ENCODE measurements at regions not wholly inside any gene's neighbourhood (a gene's known extent, or its start where the extent isn't known, plus 50 kb on each side); places are given as distances from the start of the nearest gene placed in this dataset.

- Histone ChIP-seq H3K4me1 (ENCODE audit: control insufficient read depth in 1 of 2, insufficient read depth in 2 of 2, low read length in 2 of 2) (no peaks in the 10 kb centered on the region), H3K9me3 (ENCODE audit: control insufficient read depth in 1 of 2, low read length in 2 of 2) (peaks cover 0 to 3% of the 10 kb centered on the region in 2 donors), H3K27ac (ENCODE audit: low read length) (no peak overlapping the region), H3K27me3 (ENCODE audit: low read depth, low read length) (no peaks in the 10 kb centered on the region), H3K36me3 (ENCODE audit: control insufficient read depth in 1 of 2, insufficient read depth in 2 of 2, low read length in 2 of 2) (no peaks in the 10 kb centered on the region), H3K4me3 (ENCODE audit: low read depth in 1 of 2, low read length in 2 of 2) (no peak overlapping the region)
Measured at GRCh38 chr1:83531521-83532309, 467.2 kb downstream of the TTLL7 start.

DNA sequence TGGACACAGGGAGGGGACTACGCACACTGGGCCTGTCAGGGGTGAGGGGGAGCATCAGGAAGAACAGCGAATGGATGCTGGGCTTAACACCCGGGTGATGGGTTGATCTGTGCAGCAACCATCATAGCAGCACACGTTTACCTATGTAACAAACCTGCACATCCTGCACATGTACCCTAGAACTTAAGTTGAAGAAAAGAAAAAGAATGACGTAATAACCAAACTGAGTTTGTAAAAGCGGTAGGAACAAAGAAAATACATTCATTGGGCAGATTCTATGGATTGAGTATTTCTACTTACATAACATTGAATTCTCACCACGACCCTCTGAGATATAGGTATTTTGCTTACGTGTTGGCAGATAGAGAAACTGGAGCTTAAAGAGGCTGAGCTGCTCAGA, 468.4 kb downstream of the TTLL7 start:
- H3K27ac ChIP-seq (ENCODE audit: low read length), result no peak overlapping the region
- no peak overlapping the region for H3K4me3 ChIP-seq (ENCODE audit: low read depth in 1 of 2, low read length in 2 of 2)
- H3K4me1 ChIP-seq (ENCODE audit: control insufficient read depth in 1 of 2, insufficient read depth in 2 of 2, low read length in 2 of 2), result no peaks in the 10 kb centered on the region
- H3K36me3 ChIP-seq (ENCODE audit: control insufficient read depth in 1 of 2, insufficient read depth in 2 of 2, low read length in 2 of 2), result no peaks in the 10 kb centered on the region
- no peaks in the 10 kb centered on the region for H3K27me3 ChIP-seq (ENCODE audit: low read depth, low read length)
- H3K9me3 ChIP-seq (ENCODE audit: control insufficient read depth in 1 of 2, low read length in 2 of 2), result peaks cover 0 to 3% of the 10 kb centered on the region in 2 donors

DNA sequence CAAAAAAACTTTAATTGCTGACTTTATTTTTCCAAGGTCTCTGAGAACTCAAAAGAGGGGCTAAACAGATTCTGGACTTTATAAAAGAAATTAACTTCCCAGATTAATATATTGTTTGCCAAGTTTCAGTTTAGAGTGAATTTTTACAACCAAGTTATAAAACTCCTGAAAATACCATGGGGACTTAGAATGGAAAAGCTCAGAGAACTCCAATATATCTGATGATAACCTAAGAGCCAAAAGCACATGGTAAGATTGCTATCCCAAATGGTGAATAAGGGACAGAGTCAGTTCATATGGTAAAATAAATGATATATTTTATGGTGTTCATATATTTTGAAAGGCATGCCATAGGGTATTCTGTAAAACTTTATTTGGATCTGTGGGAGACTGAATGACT, 470.9 kb downstream of the TTLL7 start:
- H3K4me1 ChIP-seq (ENCODE audit: control insufficient read depth in 1 of 2, insufficient read depth in 2 of 2, low read length in 2 of 2), result no peaks in the 10 kb centered on the region
- no peaks in the 10 kb centered on the region for H3K27me3 ChIP-seq (ENCODE audit: low read depth, low read length)
- H3K27ac ChIP-seq (ENCODE audit: low read length), result no peak overlapping the region
- H3K36me3 ChIP-seq (ENCODE audit: control insufficient read depth in 1 of 2, insufficient read depth in 2 of 2, low read length in 2 of 2), result no peaks in the 10 kb centered on the region
- no peak overlapping the region for H3K4me3 ChIP-seq (ENCODE audit: low read depth in 1 of 2, low read length in 2 of 2)
- H3K9me3 ChIP-seq (ENCODE audit: control insufficient read depth in 1 of 2, low read length in 2 of 2), result peaks cover 0 to 3% of the 10 kb centered on the region in 2 donors

- Histone ChIP-seq H3K27ac (ENCODE audit: low read length) (no peak overlapping the region), H3K36me3 (ENCODE audit: control insufficient read depth in 1 of 2, insufficient read depth in 2 of 2, low read length in 2 of 2) (no peaks in the 10 kb centered on the region), H3K4me3 (ENCODE audit: low read depth in 1 of 2, low read length in 2 of 2) (no peak overlapping the region), H3K9me3 (ENCODE audit: control insufficient read depth in 1 of 2, low read length in 2 of 2) (no peaks in the 10 kb centered on the region), H3K4me1 (ENCODE audit: control insufficient read depth in 1 of 2, insufficient read depth in 2 of 2, low read length in 2 of 2) (no peaks in the 10 kb centered on the region), H3K27me3 (ENCODE audit: low read depth, low read length) (no peaks in the 10 kb centered on the region)
Measured at GRCh38 chr1:83520797-83521196, 478.1 kb downstream of the TTLL7 start.

GRCh38 chr1:83516369-83516768, 482.6 kb downstream of the TTLL7 start:
- H3K4me1 ChIP-seq (ENCODE audit: control insufficient read depth in 1 of 2, insufficient read depth in 2 of 2, low read length in 2 of 2), result peaks cover 0 to 2% of the 10 kb centered on the region in 2 donors

DNA sequence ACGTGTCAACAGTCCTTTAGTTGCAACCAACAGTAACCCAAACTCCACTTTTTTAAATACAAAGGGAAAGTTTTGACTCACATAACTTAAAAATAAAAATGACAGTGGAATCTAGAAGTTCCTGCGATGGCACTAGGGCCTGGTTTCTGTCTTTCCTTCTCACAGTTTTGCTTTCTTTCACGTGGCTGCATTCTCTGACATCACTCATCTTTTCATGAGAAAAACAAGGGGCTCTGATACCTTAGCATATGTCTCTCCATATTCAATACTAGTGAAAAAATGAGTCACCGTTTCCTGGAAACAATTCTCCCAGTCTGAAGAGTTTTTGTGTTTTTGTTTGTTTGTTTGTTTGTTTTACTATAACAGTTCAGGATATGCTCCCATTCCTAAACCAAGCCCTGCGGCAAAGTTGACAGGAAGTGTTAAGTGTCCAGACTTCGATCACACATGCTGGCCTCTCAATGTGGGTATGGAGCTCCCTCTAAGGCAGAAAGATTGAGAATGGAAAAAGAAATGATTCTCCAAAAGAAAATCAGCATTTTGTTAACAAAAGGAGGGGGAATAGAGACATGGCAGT, 483.3 kb downstream of the TTLL7 start:
- no peak overlapping the region for H3K27ac ChIP-seq (ENCODE audit: low read length)
- H3K9me3 ChIP-seq (ENCODE audit: control insufficient read depth in 1 of 2, low read length in 2 of 2), result no peaks in the 10 kb centered on the region
- peaks cover 0 to 9% of the 10 kb centered on the region in 2 donors for H3K4me1 ChIP-seq (ENCODE audit: control insufficient read depth in 1 of 2, insufficient read depth in 2 of 2, low read length in 2 of 2)
- no peak overlapping the region for H3K4me3 ChIP-seq (ENCODE audit: low read depth in 1 of 2, low read length in 2 of 2)
- no peaks in the 10 kb centered on the region for H3K27me3 ChIP-seq (ENCODE audit: low read depth, low read length)
- no peaks in the 10 kb centered on the region for H3K36me3 ChIP-seq (ENCODE audit: control insufficient read depth in 1 of 2, insufficient read depth in 2 of 2, low read length in 2 of 2)

More at GRCh38 chr1:83516369-83516768, 482.6 kb downstream of the TTLL7 start:
- Histone ChIP-seq H3K36me3 (ENCODE audit: control insufficient read depth in 1 of 2, insufficient read depth in 2 of 2, low read length in 2 of 2) (no peaks in the 10 kb centered on the region), H3K27ac (ENCODE audit: low read length) (no peak overlapping the region), H3K4me3 (ENCODE audit: low read depth in 1 of 2, low read length in 2 of 2) (no peak overlapping the region), H3K27me3 (ENCODE audit: low read depth, low read length) (no peaks in the 10 kb centered on the region), H3K9me3 (ENCODE audit: control insufficient read depth in 1 of 2, low read length in 2 of 2) (no peaks in the 10 kb centered on the region)

DNA sequence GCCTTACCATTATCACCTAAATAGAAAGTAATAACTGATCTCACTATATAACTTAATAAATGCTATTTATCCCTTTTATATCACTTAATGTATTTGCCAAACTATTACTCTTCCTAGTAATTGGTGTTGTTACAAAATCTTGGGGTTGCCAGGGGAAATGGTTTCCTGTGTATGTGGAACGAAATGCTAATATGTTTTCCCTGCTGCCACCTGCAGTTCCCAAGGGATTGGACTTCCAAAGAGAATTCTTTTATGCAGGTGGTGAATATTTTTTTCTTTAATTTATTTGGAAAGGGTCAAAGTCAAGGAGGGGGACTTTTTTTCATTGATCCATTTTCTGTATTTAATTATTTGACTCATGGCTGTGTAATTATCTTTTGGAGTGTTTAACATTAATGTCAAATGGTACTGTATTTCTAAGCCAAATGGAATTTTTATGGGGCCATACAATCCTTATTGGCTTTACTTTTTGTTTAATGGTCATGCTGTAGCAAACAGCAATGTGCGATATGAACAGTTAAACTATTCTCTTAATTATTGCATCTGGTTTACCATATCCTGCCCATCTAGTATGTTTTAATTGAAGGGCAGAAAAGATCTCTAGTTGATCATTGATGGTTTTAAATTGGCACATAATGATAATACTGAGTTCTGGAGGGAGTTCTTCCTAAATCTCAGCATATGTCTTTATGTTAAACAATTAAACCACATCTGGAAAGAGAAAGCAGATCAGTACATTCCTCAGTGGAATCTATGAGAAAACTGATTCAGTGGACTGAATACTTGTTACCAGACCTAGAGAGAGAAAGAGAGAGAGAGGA, 486.3 kb downstream of the TTLL7 start:
- Histone ChIP-seq H3K9me3 (ENCODE audit: control insufficient read depth in 1 of 2, low read length in 2 of 2) (no peaks in the 10 kb centered on the region), H3K36me3 (ENCODE audit: control insufficient read depth in 1 of 2, insufficient read depth in 2 of 2, low read length in 2 of 2) (no peaks in the 10 kb centered on the region), H3K27ac (ENCODE audit: low read length) (no peak overlapping the region), H3K4me3 (ENCODE audit: low read depth in 1 of 2, low read length in 2 of 2) (no peak overlapping the region), H3K27me3 (ENCODE audit: low read depth, low read length) (no peaks in the 10 kb centered on the region), H3K4me1 (ENCODE audit: control insufficient read depth in 1 of 2, insufficient read depth in 2 of 2, low read length in 2 of 2) (peaks cover 0 to 23% of the 10 kb centered on the region in 2 donors)

DNA sequence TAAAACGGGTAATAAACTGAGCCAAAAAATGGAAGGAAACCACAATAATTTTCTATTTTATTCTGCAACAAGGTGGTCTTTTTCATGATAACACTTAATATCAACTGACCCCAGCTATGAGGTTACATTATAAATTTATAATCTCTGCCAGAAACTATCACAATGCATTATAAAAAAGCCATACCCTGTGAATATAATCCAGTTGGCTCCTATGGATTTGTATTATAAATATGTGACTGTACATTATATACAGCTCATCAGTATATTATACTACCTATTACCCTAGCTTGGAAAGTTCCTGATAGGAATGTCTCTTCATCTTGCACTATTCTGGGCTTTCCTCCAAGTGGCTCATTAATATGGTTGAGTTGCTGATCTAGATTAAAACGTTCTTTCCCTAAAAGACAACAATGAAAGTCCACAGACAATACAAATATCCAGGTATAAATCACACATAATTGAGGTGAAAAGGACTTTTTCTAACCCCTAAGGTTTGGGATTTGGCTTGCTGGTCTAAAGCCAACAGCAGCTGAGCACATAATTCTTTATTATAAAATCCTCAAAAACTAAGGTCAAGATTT, 487.7 kb downstream of the TTLL7 start:
- Histone ChIP-seq H3K27me3 (ENCODE audit: low read depth, low read length) (no peaks in the 10 kb centered on the region), H3K36me3 (ENCODE audit: control insufficient read depth in 1 of 2, insufficient read depth in 2 of 2, low read length in 2 of 2) (no peaks in the 10 kb centered on the region), H3K27ac (ENCODE audit: low read length) (no peak overlapping the region)

GRCh38 chr1:83509301-83509781, 489.6 kb downstream of the TTLL7 start:
- no peak overlapping the region for H3K4me3 ChIP-seq (ENCODE audit: low read depth in 1 of 2, low read length in 2 of 2)
- H3K36me3 ChIP-seq (ENCODE audit: control insufficient read depth in 1 of 2, insufficient read depth in 2 of 2, low read length in 2 of 2), result no peaks in the 10 kb centered on the region

More for the DNA sequence above, 487.7 kb downstream of the TTLL7 start:
- peaks cover 0 to 23% of the 10 kb centered on the region in 2 donors for H3K4me1 ChIP-seq (ENCODE audit: control insufficient read depth in 1 of 2, insufficient read depth in 2 of 2, low read length in 2 of 2)
- H3K4me3 ChIP-seq (ENCODE audit: low read depth in 1 of 2, low read length in 2 of 2), result no peak overlapping the region
- no peaks in the 10 kb centered on the region for H3K9me3 ChIP-seq (ENCODE audit: control insufficient read depth in 1 of 2, low read length in 2 of 2)

DNA sequence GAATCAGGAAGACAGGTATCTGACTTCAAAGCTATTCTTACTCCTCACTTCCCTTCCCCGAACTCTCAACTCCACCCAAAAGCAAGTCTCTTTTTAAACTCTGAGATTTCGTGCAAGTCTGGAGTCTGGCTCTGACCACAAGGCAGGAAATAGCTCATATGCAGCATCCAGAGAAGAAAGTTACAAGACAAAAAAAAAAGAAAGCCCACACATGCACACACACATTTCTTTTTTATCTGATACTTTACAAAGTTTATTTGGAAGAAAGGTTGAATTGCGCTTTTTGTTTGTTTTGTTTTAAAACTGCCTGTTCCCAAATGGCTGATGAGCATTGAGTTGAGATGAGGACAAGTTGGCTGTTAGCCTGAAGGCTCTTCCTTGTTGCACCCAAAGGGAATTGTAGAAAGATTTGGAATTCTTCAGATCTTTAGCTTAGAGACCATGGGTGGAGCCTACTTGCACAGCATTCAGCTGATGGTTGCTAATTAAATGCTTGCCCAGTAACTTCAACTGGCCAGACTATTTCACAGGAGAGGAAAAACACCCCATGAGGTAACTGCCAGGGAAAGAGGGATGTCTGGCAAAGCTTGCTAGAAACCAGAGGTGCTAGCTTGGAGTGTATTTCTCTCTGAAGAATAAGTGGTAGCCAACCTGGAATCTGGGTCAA, 490.3 kb downstream of the TTLL7 start:
- Histone ChIP-seq H3K4me3 (ENCODE audit: low read depth in 1 of 2, low read length in 2 of 2) (peak overlapping the region in 1 of 2 donors; percentile 28), H3K27ac (ENCODE audit: low read length) (peak overlapping the region; percentile 19), H3K4me1 (ENCODE audit: control insufficient read depth in 1 of 2, insufficient read depth in 2 of 2, low read length in 2 of 2) (peaks cover 0 to 23% of the 10 kb centered on the region in 2 donors), H3K36me3 (ENCODE audit: control insufficient read depth in 1 of 2, insufficient read depth in 2 of 2, low read length in 2 of 2) (no peaks in the 10 kb centered on the region), H3K9me3 (ENCODE audit: control insufficient read depth in 1 of 2, low read length in 2 of 2) (no peaks in the 10 kb centered on the region), H3K27me3 (ENCODE audit: low read depth, low read length) (no peaks in the 10 kb centered on the region)

More at GRCh38 chr1:83509301-83509781, 489.6 kb downstream of the TTLL7 start:
- Histone ChIP-seq H3K9me3 (ENCODE audit: control insufficient read depth in 1 of 2, low read length in 2 of 2) (no peaks in the 10 kb centered on the region), H3K27me3 (ENCODE audit: low read depth, low read length) (no peaks in the 10 kb centered on the region), H3K4me1 (ENCODE audit: control insufficient read depth in 1 of 2, insufficient read depth in 2 of 2, low read length in 2 of 2) (peaks cover 0 to 23% of the 10 kb centered on the region in 2 donors), H3K27ac (ENCODE audit: low read length) (no peak overlapping the region)
